H1 (cell line): ENCODE measurements at regions not wholly inside any gene's neighbourhood (a gene's known extent, or its start where the extent isn't known, plus 50 kb on each side); places are given as distances from the start of the nearest gene placed in this dataset.

Experiments
- CTCF ChIA-PET: fragments of 300-600 bp; sonication (Branson Sonifier 250); formaldehyde crosslinking; loops from one replicate; lab custom pipeline; 2021; ENCODE audit not compliant: partially characterized antibody; lab: Charles Lee
- POLR2A ChIA-PET: fragments of 300-600 bp; sonication (Branson Sonifier 250); formaldehyde crosslinking; loops from one replicate; lab custom pipeline; 2021; ENCODE audit warnings: inconsistent platforms; ENCODE audit not compliant: partially characterized antibody; lab: Charles Lee
- DNase-seq, 2 experiments: peaks; one replicate each; pipeline versions ENCODE4 v3.0.0 to v3.0.0-alpha.2; 2010 to 2022; ENCODE audit warnings: low spot score in 2 of 2, low read depth in 1 of 2, mixed read lengths in 1 of 2
- FAIRE-seq: peaks from 2 replicates; lab custom pipeline; 2011; peaks lifted over from hg19 to GRCh38; lab: Jason Lieb, UNC
- H2AFZ ChIP-seq: 2 replicates; pipeline ENCODE4 v1.8.1; 2012; ENCODE audit warnings: low read length, inconsistent platforms
- H2AK5ac ChIP-seq: 2 replicates; pipeline ENCODE4 v1.6.1; 2013; ENCODE audit warnings: low read depth, low read length
- H2BK120ac ChIP-seq: replicated peaks from 2 replicates; pipeline ENCODE3; 2013; ENCODE audit warnings: low read depth, low read length, inconsistent platforms
- H2BK12ac ChIP-seq: 2 replicates; pipeline ENCODE4 v1.6.1; 2013; ENCODE audit warnings: low read depth, low read length
- H2BK15ac ChIP-seq: 2 replicates; pipeline ENCODE4 v1.6.1; 2013; ENCODE audit warnings: low read length
- H2BK20ac ChIP-seq: 2 replicates; pipeline ENCODE4 v1.6.1; 2013; ENCODE audit warnings: low read length
- H2BK5ac ChIP-seq: 2 replicates; pipeline ENCODE4 v1.6.1; 2013; ENCODE audit warnings: low read depth, low read length
- H3K14ac ChIP-seq: 2 replicates; pipeline ENCODE4 v1.6.1; 2013; ENCODE audit warnings: inconsistent platforms; ENCODE audit not compliant: insufficient read length
- H3K18ac ChIP-seq: 2 replicates; pipeline ENCODE4 v1.6.1; 2013; ENCODE audit warnings: low read length; ENCODE audit errors: extremely low read depth
- H3K23ac ChIP-seq: 2 replicates; pipeline ENCODE4 v1.6.1; 2013; ENCODE audit warnings: inconsistent platforms; ENCODE audit not compliant: insufficient read length
- H3K23me2 ChIP-seq: 2 replicates; pipeline ENCODE4 v1.6.1; 2013; ENCODE audit warnings: low read depth, low read length
- H3K27ac ChIP-seq: 2 replicates; pipeline ENCODE4 v1.6.1; 2011; ENCODE audit warnings: low read depth, low read length, inconsistent platforms
- H3K27me3 ChIP-seq, 4 experiments: replicated peaks in 1 of 4; 1 replicate in 1 of 4; 2 replicates in 3 of 4; pipeline versions ENCODE4 v1.6.1 to v1.8.1; 2011 to 2013; ENCODE audit warnings: low read length in 3 of 4, mild to moderate bottlenecking in 3 of 4, inconsistent platforms in 2 of 4, mixed read lengths in 2 of 4, moderate library complexity in 1 of 4; ENCODE audit not compliant: control insufficient read depth in 3 of 4, insufficient read depth in 3 of 4; ENCODE audit errors: extremely low read depth in 1 of 4
- H3K36me3 ChIP-seq, 4 experiments: 2 replicates each; pipeline versions ENCODE4 v1.6.1 to v1.8.1; 2011 to 2013; ENCODE audit warnings: mild to moderate bottlenecking in 4 of 4, low read length in 3 of 4, moderate library complexity in 2 of 4, control low read depth in 1 of 4, inconsistent platforms in 1 of 4; ENCODE audit not compliant: insufficient read depth in 4 of 4, control insufficient read depth in 2 of 4
- H3K4ac ChIP-seq: replicated peaks from 2 replicates; pipeline ENCODE3; 2013; ENCODE audit warnings: low read length, low read depth, mixed read lengths, inconsistent platforms; ENCODE audit not compliant: insufficient read length
- H3K4me1 ChIP-seq, 4 experiments: replicated peaks in 1 of 4; 1 replicate in 1 of 4; 2 replicates in 3 of 4; pipeline versions ENCODE4 v1.6.1 to v1.8.1; 2011 to 2013; ENCODE audit warnings: low read length in 3 of 4, inconsistent platforms in 2 of 4, mixed read lengths in 1 of 4; ENCODE audit not compliant: insufficient read depth in 4 of 4, control insufficient read depth in 3 of 4
- H3K4me2 ChIP-seq, 2 experiments: 2 replicates each; pipeline versions ENCODE4 v1.6.1 to v1.8.1; 2011 to 2013; ENCODE audit warnings: low read depth in 2 of 2, low read length in 2 of 2, control low read depth in 1 of 2, inconsistent platforms in 1 of 2, mild to moderate bottlenecking in 1 of 2; ENCODE audit not compliant: insufficient read depth in 1 of 2
- H3K4me3 ChIP-seq, 4 experiments: fragments of 200-600, 300-600 bp in 1 of 4; sonication (generic), shearing (Covaris generic), sonication (Bioruptor Twin) in 1 of 4; 2 replicates each; pipeline versions ENCODE4 v1.5.1 to v1.8.1; 2011 to 2016; ENCODE audit warnings: low read length in 4 of 4, low read depth in 3 of 4, control low read depth in 2 of 4, inconsistent platforms in 2 of 4, mild to moderate bottlenecking in 2 of 4, mixed read lengths in 1 of 4, moderate library complexity in 1 of 4; ENCODE audit not compliant: insufficient read depth in 2 of 4; ENCODE audit errors: extremely low read depth in 1 of 4
- H3K56ac ChIP-seq: replicated peaks from 2 replicates; pipeline ENCODE3; 2013; ENCODE audit warnings: low read depth, mild to moderate bottlenecking, mixed read lengths, low read length, inconsistent platforms; ENCODE audit not compliant: insufficient read length
- H3K79me1 ChIP-seq: 2 replicates; pipeline ENCODE4 v1.6.1; 2013; ENCODE audit warnings: low read depth, low read length, control low read depth
- H3K79me2 ChIP-seq, 2 experiments: 2 replicates each; pipeline versions ENCODE4 v1.6.1 to v1.8.1; 2012 to 2013; ENCODE audit warnings: low read length in 2 of 2, mild to moderate bottlenecking in 2 of 2, inconsistent platforms in 1 of 2; ENCODE audit not compliant: insufficient read depth in 2 of 2, control insufficient read depth in 1 of 2
- H3K9ac ChIP-seq, 4 experiments: replicated peaks in 1 of 4; 1 replicate in 1 of 4; 2 replicates in 3 of 4; pipeline versions ENCODE4 v1.6.1 to v1.8.1; 2011 to 2013; ENCODE audit warnings: low read depth in 3 of 4, low read length in 3 of 4, control low read depth in 2 of 4, mild to moderate bottlenecking in 2 of 4, moderate library complexity in 2 of 4, inconsistent platforms in 1 of 4; ENCODE audit errors: extremely low read depth in 1 of 4
- H3K9me3 ChIP-seq, 2 experiments: 2 replicates each; pipeline versions ENCODE4 v1.6.1 to v1.8.1; 2012 to 2013; ENCODE audit warnings: mild to moderate bottlenecking in 2 of 2, moderate library complexity in 2 of 2, control low read depth in 1 of 2, inconsistent platforms in 1 of 2, low read depth in 1 of 2, low read length in 1 of 2, mixed read lengths in 1 of 2; ENCODE audit not compliant: insufficient read depth in 2 of 2
- H4K20me1 ChIP-seq, 2 experiments: replicated peaks in 1 of 2; 2 replicates each; pipeline versions ENCODE3 to v1.8.1; 2011 to 2013; ENCODE audit warnings: inconsistent platforms in 2 of 2, low read length in 2 of 2, mild to moderate bottlenecking in 1 of 2; ENCODE audit not compliant: insufficient read depth in 2 of 2, control insufficient read depth in 1 of 2
- H4K5ac ChIP-seq: 2 replicates; pipeline ENCODE4 v1.6.1; 2013; ENCODE audit warnings: low read length, low read depth, mixed read lengths, inconsistent platforms; ENCODE audit not compliant: insufficient read length
- H4K8ac ChIP-seq: 2 replicates; pipeline ENCODE4 v1.8.0; 2013; ENCODE audit warnings: mild to moderate bottlenecking, moderate library complexity, low read length, inconsistent platforms; ENCODE audit not compliant: insufficient read depth; ENCODE audit errors: extremely low read depth
- H4K91ac ChIP-seq: replicated peaks from 2 replicates; pipeline ENCODE3; 2013; ENCODE audit warnings: low read length, mixed read lengths, inconsistent platforms; ENCODE audit not compliant: insufficient read length
- ASH2L ChIP-seq: fragments of 200-600, 300-600 bp; sonication (generic); IDR thresholded peaks from one replicate; pipeline ENCODE4 v1.7.1; 2017; ENCODE audit warnings: low read length
- CEBPB ChIP-seq: IDR thresholded peaks from 2 replicates; pipeline ENCODE4 v1.6.1; 2012; ENCODE audit warnings: low read depth, low read length
- EZH2 ChIP-seq: fragments of 200-600 bp; sonication (generic); IDR thresholded peaks from 2 replicates; pipeline ENCODE4 v1.7.1; 2012; ENCODE audit warnings: low read depth, mild to moderate bottlenecking, moderate library complexity, low read length, inconsistent platforms; ENCODE audit not compliant: severe bottlenecking
- SP2 ChIP-seq: IDR thresholded peaks from 2 replicates; pipeline ENCODE4 v1.6.1; 2012; ENCODE audit warnings: mild to moderate bottlenecking, low read length, inconsistent platforms
- TEAD4 ChIP-seq: IDR thresholded peaks from 2 replicates; pipeline ENCODE4 v1.6.1; 2012; ENCODE audit warnings: low read depth, low read length, inconsistent platforms, mixed read lengths
- WGBS, 2 experiments: shearing (Covaris generic) in 1 of 2; methylation state at CpG; one replicate each; pipeline versions ENCODE4 v1.1.6 to v1.1.7; 2013 to 2015; ENCODE audit warnings: low lambda C conversion rate in 2 of 2, mixed read lengths in 2 of 2, inconsistent platforms in 1 of 2, low coverage in 1 of 2, missing lambda C conversion rate in 1 of 2; ENCODE audit not compliant: insufficient replicate concordance in 2 of 2, insufficient coverage in 1 of 2, insufficient read length in 1 of 2; ENCODE audit errors: extremely low coverage in 1 of 2, missing lambda C conversion rate in 1 of 2; 5-methylcytosine and 5-hydroxymethylcytosine counted together

DNA sequence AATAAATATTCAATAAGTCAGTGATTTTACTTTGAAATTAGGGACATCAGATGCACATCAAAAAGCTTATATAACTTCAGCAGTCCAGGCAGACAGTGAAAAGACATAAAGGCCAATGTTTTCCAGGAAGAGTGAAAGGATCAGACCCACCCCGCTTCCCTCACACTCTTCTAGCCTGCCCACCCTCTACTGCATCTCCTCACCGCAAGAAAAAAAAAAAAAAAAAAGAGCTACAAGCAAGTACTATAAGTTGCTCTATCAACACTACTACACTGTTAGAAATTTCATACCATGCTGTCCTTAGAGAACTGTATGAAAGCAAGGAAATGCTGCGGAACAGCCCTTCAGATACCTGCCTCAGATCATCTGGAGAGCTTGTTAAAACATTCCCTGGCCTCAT is 240.8 kb downstream of the ZEB2 start:
- Histone ChIP-seq H2AK5ac (no peak overlapping the region), H2BK120ac (no peak overlapping the region), H4K91ac (no peak overlapping the region), H3K79me1 (no peaks in the 10 kb centered on the region; the same call in 1 of the 2 replicates), H3K4ac (no peak overlapping the region), H3K4me2 (no peak overlapping the region), H3K4me3 (no peak overlapping the region), H3K9me3 (no peaks in the 10 kb centered on the region), H3K18ac (no peak overlapping the region), H4K8ac (no peak overlapping the region), H2BK5ac (no peak overlapping the region), H3K27ac (no peak overlapping the region), H4K20me1 (no peaks in the 10 kb centered on the region), H3K9ac (no peak overlapping the region), H3K56ac (no peak overlapping the region), H3K23ac (no peak overlapping the region), H3K23me2 (no peaks in the 10 kb centered on the region), H3K4me1 (peaks cover 0 to 4% (median 0%) of the 10 kb centered on the region in 4 experiments; a peak in 3 of 7 replicates), H3K36me3 (no peaks in the 10 kb centered on the region), H2AFZ (no peak overlapping the region), H2BK20ac (no peak overlapping the region), H2BK12ac (no peak overlapping the region), H3K79me2 (0 out of 4 replicates have a peak, but pooled peaks cover 0 to 3% of the 10 kb centered on the region in 2 experiments), H3K27me3 (no peaks in the 10 kb centered on the region), H2BK15ac (no peak overlapping the region), H3K14ac (no peak overlapping the region), H4K5ac (no peak overlapping the region)
- no peak for DNase-seq
- WGBS, 2 experiments, result 76% methylated on average over 2 of the region's 3 CpGs; no CpG with 5 or more reads in 1 of the 2 experiments
- FAIRE-seq, result no peak
- CTCF ChIA-PET, result interaction anchor here (0.7 kb wide), 1 partner anchor 232 kb away, joined by 3 read pairs; no protein-coding TSS in a partner anchor
- POLR2A ChIA-PET, result no interaction called here
- TF ChIP-seq ASH2L, result no peak
- no peak for TF ChIP-seq CEBPB
- no peak for TF ChIP-seq SP2
- TF ChIP-seq EZH2, result no peak
- no peak for TF ChIP-seq TEAD4
